H1 (cell line): ENCODE measurements at regions not wholly inside any gene's neighbourhood (a gene's known extent, or its start where the extent isn't known, plus 50 kb on each side); places are given as distances from the start of the nearest gene placed in this dataset.

Source experiments
- ATF2 ChIP-seq: IDR thresholded peaks from 2 replicates; pipeline ENCODE4 v1.6.1; 2012; ENCODE audit warnings: low read length, inconsistent platforms
- CHD7 ChIP-seq: fragments of 300-600 bp; sonication (generic); IDR thresholded peaks from 2 replicates; pipeline ENCODE4 v1.7.1; 2012; ENCODE audit warnings: low read length, moderate library complexity, mild to moderate bottlenecking, inconsistent platforms; ENCODE audit not compliant: insufficient replicate concordance
- HDAC2 ChIP-seq, 2 experiments: fragments of 300-600 bp in 1 of 2; sonication (generic) in 1 of 2; IDR thresholded peaks; 2 replicates each; pipeline ENCODE4 v1.6.1; 2011 to 2012; ENCODE audit warnings: low read depth in 2 of 2, low read length in 2 of 2, mild to moderate bottlenecking in 2 of 2, moderate library complexity in 2 of 2, borderline replicate concordance in 1 of 2, inconsistent platforms in 1 of 2
- KDM5A ChIP-seq: fragments of 200-600 bp; IDR thresholded peaks from 2 replicates; pipeline ENCODE4 v1.7.1; 2012; ENCODE audit warnings: mild to moderate bottlenecking, low read length, inconsistent platforms, mixed read lengths
- RAD21 ChIP-seq, 2 experiments: IDR thresholded peaks in 1 of 2; conservative IDR thresholded peaks in 1 of 2; 2 replicates each; pipeline ENCODE4 v1.6.1; 2011; ENCODE audit warnings: low read depth in 2 of 2, low read length in 2 of 2, improper control_type of control experiment in 1 of 2, inconsistent platforms in 1 of 2, mild to moderate bottlenecking in 1 of 2, moderate library complexity in 1 of 2
- RNF2 ChIP-seq: fragments of 200-900, 300-1000 bp; sonication (generic); IDR thresholded peaks from 2 replicates; pipeline ENCODE4 v1.7.1; 2016; ENCODE audit warnings: borderline replicate concordance, low read depth, mild to moderate bottlenecking, antibody characterized with exemption, low read length; ENCODE audit not compliant: poor library complexity, severe bottlenecking; ENCODE audit errors: missing control alignments
- SIX5 ChIP-seq: IDR thresholded peaks from 2 replicates; pipeline ENCODE4 v1.6.1; 2011; ENCODE audit warnings: mild to moderate bottlenecking, low read depth, low read length
- SUZ12 ChIP-seq: fragments of 200-600 bp; sonication (generic); IDR thresholded peaks from 2 replicates; pipeline ENCODE4 v1.6.1; 2012; ENCODE audit warnings: mild to moderate bottlenecking, inconsistent platforms, low read length, moderate library complexity, mixed read lengths

DNA sequence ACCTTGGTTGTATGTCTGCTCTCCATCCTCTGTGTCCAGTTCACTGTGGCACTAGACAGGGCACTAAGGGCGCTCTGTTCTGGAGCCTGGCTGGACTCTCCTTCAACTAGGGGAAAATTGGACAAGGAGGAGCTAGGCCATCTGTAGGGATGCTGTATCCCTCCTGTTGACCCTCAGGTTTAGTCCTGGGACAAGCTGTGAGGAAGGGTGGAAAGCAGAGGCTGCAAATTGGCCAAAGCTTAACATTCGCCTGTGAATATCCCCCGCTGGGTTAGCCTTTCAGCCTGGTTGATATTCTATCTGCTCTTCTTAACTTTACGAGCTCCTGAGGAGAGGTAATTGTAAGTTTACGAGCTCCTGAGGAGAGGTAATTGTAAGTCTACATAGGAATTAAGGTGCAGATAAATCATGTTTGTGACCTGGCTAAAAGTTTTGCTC lies 64.4 kb upstream of the ENPEP start (continued):
- TF ChIP-seq CHD7 (peak; percentile 50), RAD21 (IDR thresholded peaks at IDR 0.05 in 1 of 2, conservative IDR thresholded peaks at IDR 0.05 in 1 of 2; ENCODE audit: low read depth in 2 of 2, low read length in 2 of 2) (no peak), ATF2 (no peak), RNF2 (no peak), SUZ12 (no peak), KDM5A (no peak), SIX5 (no peak), HDAC2 (IDR thresholded peaks at IDR 0.05; ENCODE audit: borderline replicate concordance in 1 of 2, low read depth in 2 of 2, low read length in 2 of 2) (peak in 1 of 2 experiments; percentile 77; a peak in 1 of 4 replicates)
